Psoas muscle (tissue), 7 donors: ENCODE measurements at regions not wholly inside any gene's neighbourhood (a gene's known extent, or its start where the extent isn't known, plus 50 kb on each side); places are given as distances from the start of the nearest gene placed in this dataset.

Experiments used
- ATAC-seq, 4 donors: fragments of 200-7000 bp; cut with Tn5 transposase; one replicate each; pipeline ENCODE4 v1.9.1; 2020; ENCODE audit warnings: moderate library complexity in 3 of 4, mild to moderate bottlenecking in 2 of 4
- DNase-seq, 2 donors: peaks; one replicate each; pipeline ENCODE4 v3.0.0-alpha.2; 2020
- H3K27ac ChIP-seq: fragments of 200-600 bp; one replicate; pipeline ENCODE4 v1.8.0; 2022
- H3K27me3 ChIP-seq, 3 donors: fragments of 200-600 bp in 1 of 3; one replicate each; pipeline versions ENCODE4 v1.6.1 to v1.8.0; 2013 to 2022; ENCODE audit warnings: low read length in 2 of 3, mild to moderate bottlenecking in 2 of 3, moderate library complexity in 1 of 3; ENCODE audit not compliant: insufficient read depth in 3 of 3
- H3K36me3 ChIP-seq, 2 donors: fragments of 200-600 bp in 1 of 2; one replicate each; pipeline versions ENCODE4 v1.6.1 to v1.8.0; 2013 to 2022; ENCODE audit warnings: low read depth in 1 of 2, mild to moderate bottlenecking in 1 of 2, moderate library complexity in 1 of 2; ENCODE audit not compliant: insufficient read depth in 1 of 2
- H3K4me1 ChIP-seq: fragments of 200-600 bp; one replicate; pipeline ENCODE4 v1.8.0; 2022
- H3K4me3 ChIP-seq: fragments of 200-600 bp; one replicate; pipeline ENCODE4 v1.8.0; 2022; ENCODE audit warnings: mild to moderate bottlenecking
- H3K9me3 ChIP-seq: fragments of 200-600 bp; one replicate; pipeline ENCODE4 v1.8.0; 2022
- CTCF ChIP-seq: fragments of 200-600 bp; IDR thresholded peaks from one replicate; pipeline ENCODE4 v1.8.0; 2022; ENCODE audit warnings: antibody characterized with exemption
- WGBS, 3 donors: extraction: QIAGEN DNeasy Blood & Tissue Kit; methylation state at CpG; one replicate each; pipeline versions ENCODE4 v1.1.6 to v1.1.7; 2013; 5-methylcytosine and 5-hydroxymethylcytosine counted together
- intact Hi-C, 2 donors: fragments of 100-400 bp; cut with DNase I; formaldehyde crosslinking; loops; one replicate each; pipeline versions ENCODE4 v1.11.0 to v1.14.2; 2022
- donor health status: healthy with polysubstance abuse.
- donor health status: DM: no; HTN: no; CAD: no; lungs with moderate emphysema.
- donor health status: Bipolar disorder and iron deficiency.
- donor health status: healthy.
- donor health status: DM: yes; HTN: yes; CAD: no.
- donor health status: DM: no; HTN: no; CAD: no.
- donor health status: DM: yes; HTN: yes; CAD: no.

- ATAC-seq: no peak
Observed at GRCh38 chr6:9266741-9267140, 831.4 kb upstream of the SLC35B3 start.

DNA sequence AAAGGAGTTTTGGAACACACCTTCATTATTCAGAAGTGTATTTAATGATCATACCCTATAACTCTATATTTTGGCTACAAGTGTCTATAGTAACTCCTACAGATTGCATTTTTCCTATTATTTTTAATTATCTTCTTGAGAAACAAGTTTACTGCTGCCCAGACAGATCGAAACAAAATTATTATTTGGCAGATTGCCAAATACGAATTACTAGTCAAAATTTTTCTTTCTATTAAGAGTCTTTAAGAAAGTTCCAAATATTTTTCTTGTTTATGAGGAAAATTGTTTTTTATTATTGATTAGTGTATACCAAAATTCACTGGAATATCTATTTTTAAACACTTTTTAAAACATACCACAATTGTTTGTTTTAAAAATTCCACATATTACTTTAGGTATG is 821.9 kb upstream of the SLC35B3 start:
- Histone ChIP-seq H3K4me3 (no peak overlapping the region), H3K4me1 (no peaks in the 10 kb centered on the region), H3K9me3 (peaks cover 6% of the 10 kb centered on the region), H3K27me3 (no peaks in the 10 kb centered on the region), H3K27ac (no peak overlapping the region), H3K36me3 (no peaks in the 10 kb centered on the region)
- 38 to 59% (median 48%) methylated on average over 2 of the region's 2 CpGs for WGBS, 3 donors
- intact Hi-C loops: no loop called here
- ATAC-seq: no peak
- DNase-seq: no peak
- TF ChIP-seq CTCF: no peak

More at GRCh38 chr6:9266741-9267140, 831.4 kb upstream of the SLC35B3 start:
- Histone ChIP-seq H3K36me3 (no peaks in the 10 kb centered on the region), H3K9me3 (no peaks in the 10 kb centered on the region), H3K4me1 (no peaks in the 10 kb centered on the region), H3K4me3 (no peak overlapping the region), H3K27me3 (no peaks in the 10 kb centered on the region), H3K27ac (no peak overlapping the region)
- DNase-seq: no peak
- WGBS, 3 donors: 88 to 89% (median 89%) methylated on average over 1 of the region's 1 CpG
- no peak for TF ChIP-seq CTCF
- intact Hi-C loops: no loop called here

- ATAC-seq: no peak
- no peak for DNase-seq
- TF ChIP-seq CTCF: no peak
- no peaks in the 10 kb centered on the region for H3K27me3 ChIP-seq
- H3K4me3 ChIP-seq: no peak overlapping the region
- no peak overlapping the region for H3K27ac ChIP-seq
- 39 to 43% (median 41%) methylated on average over 9 of the region's 9 CpGs for WGBS, 3 donors
- H3K9me3 ChIP-seq: no peaks in the 10 kb centered on the region
- H3K36me3 ChIP-seq: no peaks in the 10 kb centered on the region
- intact Hi-C loops: loop anchor here in 1 of 2 donors (5.0 kb wide), 2 partner anchors 158 to 1178 kb away; no protein-coding TSS in a partner anchor
- H3K4me1 ChIP-seq: no peaks in the 10 kb centered on the region
Observed at GRCh38 chr6:9254251-9254650, 818.9 kb upstream of the SLC35B3 start.

- ATAC-seq: no peak
- Histone ChIP-seq H3K36me3 (no peaks in the 10 kb centered on the region), H3K27me3 (no peaks in the 10 kb centered on the region), H3K27ac (no peak overlapping the region), H3K9me3 (no peaks in the 10 kb centered on the region), H3K4me1 (no peaks in the 10 kb centered on the region), H3K4me3 (no peak overlapping the region)
- DNase-seq: no peak
- TF ChIP-seq CTCF: no peak
- intact Hi-C loops: loop anchor here in 1 of 2 donors (5.0 kb wide), 2 partner anchors 160 to 1180 kb away; no protein-coding TSS in a partner anchor
- WGBS, 3 donors: 42 to 52% (median 43%) methylated on average over 4 of the region's 4 CpGs
Observed at GRCh38 chr6:9252799-9253198, 817.5 kb upstream of the SLC35B3 start.

GRCh38 chr6:9250852-9251251 is 815.5 kb upstream of the SLC35B3 start:
- Histone ChIP-seq H3K27ac (no peak overlapping the region), H3K4me3 (no peak overlapping the region), H3K4me1 (no peaks in the 10 kb centered on the region), H3K36me3 (no peaks in the 10 kb centered on the region), H3K27me3 (no peaks in the 10 kb centered on the region), H3K9me3 (no peaks in the 10 kb centered on the region)
- DNase-seq: no peak
- WGBS, 3 donors: 14 to 19% (median 16%) methylated on average over 9 of the region's 9 CpGs
- no peak for ATAC-seq
- TF ChIP-seq CTCF: peak; percentile 39
- intact Hi-C loops: loop anchor here in 1 of 2 donors (5.0 kb wide), 2 partner anchors 161 to 1181 kb away; no protein-coding TSS in a partner anchor
